DMS114 treated with DMSO at 0.1 percent for 48 hours (cell line): ENCODE measurements at regions not wholly inside any gene's neighbourhood (a gene's known extent, or its start where the extent isn't known, plus 50 kb on each side); places are given as distances from the start of the nearest gene placed in this dataset.
A peak's percentile ranks its signal among the peaks of the same experiment; 100 is the strongest.

Experiments used
- DNase-seq: peaks from one replicate; lab custom pipeline; 2025; ENCODE audit not compliant: unreplicated experiment; lab: John Stamatoyannopoulos, UW

- no peak for DNase-seq
Measured at GRCh38 chr3:34229876-34230275, 431.4 kb downstream of the PDCD6IP start.

DNA sequence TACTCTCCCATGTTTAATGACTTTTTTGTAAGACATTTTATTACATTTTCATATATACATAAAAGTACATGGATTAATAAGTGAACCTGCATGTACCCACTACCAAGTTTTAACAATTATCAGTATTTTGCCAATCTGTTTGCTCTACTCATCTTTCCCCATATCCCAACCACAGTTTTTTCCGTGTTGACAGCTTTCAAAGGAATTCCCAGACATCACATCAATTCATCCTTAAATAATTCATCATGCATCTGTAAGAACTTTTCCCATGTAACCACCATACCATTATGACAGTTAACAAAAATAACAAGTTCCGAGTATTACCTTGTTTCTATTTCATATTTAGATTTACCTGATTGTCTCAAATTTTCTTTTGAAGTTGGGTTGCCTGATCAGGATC is 436.7 kb downstream of the PDCD6IP start:
- no peak for DNase-seq

DNA sequence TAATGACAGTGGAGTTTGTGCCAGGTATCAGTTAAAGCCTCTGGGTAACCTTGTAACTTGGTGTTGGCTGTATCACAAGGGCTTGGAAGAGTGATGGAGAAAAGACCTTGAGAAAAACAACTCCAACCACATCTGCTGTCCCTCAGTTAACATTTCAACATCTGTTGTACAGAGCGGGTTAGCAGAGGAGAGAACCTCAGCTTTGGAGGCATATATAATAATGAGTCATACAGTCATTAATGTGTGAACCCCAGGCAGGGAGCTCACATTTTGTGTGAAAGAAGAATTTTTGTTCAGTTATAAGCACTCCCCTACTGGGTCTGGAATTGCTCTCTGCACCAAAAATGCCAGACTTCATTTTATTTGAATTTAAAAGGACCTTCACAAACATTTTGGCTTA is 439.5 kb downstream of the PDCD6IP start:
- no peak for DNase-seq

GRCh38 chr3:34238407-34238806 is 440.0 kb downstream of the PDCD6IP start:
- no peak for DNase-seq

DNA sequence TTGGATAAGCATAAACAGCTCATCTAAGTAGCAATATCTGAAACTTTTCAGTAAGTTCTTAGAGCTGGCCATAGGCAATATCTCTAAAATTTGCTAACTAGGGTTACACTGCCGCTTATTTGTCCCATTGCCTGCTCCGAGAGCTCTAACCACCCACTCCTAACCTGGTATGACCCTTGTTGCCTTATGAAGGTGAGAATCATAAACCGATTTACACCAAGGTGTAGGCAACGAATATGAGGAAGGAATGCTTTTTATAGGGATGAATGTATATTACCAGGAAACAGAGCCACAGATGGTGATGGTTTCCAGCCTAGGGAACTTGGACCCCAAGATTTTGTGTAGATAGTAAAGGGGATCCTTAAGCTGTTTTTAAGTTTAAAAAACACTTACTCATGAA is 440.9 kb downstream of the PDCD6IP start:
- DNase-seq: no peak

GRCh38 chr3:34239875-34240274 is 441.4 kb downstream of the PDCD6IP start:
- no peak for DNase-seq

DNA sequence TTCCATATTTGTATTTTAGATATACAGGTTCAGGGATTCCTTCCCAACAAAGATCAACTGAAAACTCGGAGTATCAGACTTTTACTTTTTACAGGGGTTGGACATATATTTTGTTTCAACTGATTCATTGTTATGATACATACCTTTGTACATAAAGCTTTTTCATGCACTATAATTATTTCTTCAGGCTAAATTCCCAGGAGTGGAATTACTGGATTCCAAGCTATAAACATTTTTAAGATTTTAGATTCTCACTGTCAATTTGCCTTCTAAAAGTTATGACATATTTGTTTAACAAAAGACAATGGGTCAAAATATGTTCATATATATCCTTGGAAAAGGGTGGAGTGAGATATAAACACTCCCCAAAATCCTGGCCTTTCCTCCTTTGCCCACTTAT is 449.0 kb downstream of the PDCD6IP start:
- DNase-seq: no peak

- DNase-seq: no peak
Measured at GRCh38 chr3:34248352-34248751, 449.9 kb downstream of the PDCD6IP start.

GRCh38 chr3:34254285-34254684 is 455.9 kb downstream of the PDCD6IP start:
- no peak for DNase-seq

DNA sequence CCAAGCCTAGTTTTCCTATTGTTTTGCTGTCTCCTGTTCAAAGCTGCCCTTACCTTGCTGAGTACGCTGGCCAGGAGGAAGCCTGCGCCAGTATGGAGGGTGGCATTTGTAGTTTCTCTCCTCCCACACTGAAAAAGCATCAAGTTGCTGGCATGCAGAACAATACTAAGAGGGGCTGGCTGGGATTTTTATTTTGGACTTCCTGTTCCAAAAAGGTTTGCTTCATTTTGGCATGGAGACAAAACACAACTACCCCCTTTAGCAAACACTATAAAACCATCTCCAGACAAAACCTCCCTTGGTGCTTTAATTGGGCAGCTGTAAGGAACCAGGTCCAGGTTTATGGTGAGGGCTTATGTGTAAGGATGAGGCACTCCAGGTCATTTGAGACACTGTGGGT is 457.6 kb downstream of the PDCD6IP start:
- no peak for DNase-seq

- no peak for DNase-seq
Measured at GRCh38 chr3:34256791-34257190, 458.4 kb downstream of the PDCD6IP start.

DNA sequence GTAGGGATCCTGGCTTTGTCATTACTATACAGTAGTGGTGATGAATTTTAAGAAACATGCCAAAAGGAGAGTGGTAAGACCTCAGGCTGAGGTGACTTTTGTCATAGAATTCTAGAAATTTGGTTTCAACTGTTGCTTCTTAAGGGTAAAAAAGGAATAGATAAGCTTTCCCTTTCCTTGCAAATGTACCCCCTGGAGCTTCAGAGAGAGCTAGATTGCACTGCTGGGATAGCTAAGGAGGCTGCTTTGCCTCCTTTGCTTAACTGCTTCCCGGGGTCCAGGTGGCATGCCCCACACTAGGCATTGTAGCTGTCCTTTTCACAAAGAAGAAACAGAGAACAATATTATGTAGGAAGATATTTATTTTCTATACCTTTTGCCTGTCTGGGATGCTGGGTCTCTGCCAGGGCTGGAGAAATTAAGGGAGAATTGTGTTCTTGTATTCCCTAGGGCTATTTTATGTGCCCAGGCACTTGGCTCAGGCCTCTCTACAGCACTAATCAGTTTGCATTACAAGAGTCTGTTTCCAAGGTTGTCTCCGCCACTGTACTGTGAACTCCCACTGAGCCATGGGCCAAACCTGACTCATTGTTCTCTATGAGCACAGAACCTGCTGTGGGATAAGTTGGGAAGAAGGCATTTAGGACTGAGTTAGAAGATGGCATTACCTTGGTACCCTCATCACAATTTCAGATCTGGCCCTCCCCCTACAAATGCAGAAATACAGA is 460.0 kb downstream of the PDCD6IP start:
- DNase-seq: no peak

DNA sequence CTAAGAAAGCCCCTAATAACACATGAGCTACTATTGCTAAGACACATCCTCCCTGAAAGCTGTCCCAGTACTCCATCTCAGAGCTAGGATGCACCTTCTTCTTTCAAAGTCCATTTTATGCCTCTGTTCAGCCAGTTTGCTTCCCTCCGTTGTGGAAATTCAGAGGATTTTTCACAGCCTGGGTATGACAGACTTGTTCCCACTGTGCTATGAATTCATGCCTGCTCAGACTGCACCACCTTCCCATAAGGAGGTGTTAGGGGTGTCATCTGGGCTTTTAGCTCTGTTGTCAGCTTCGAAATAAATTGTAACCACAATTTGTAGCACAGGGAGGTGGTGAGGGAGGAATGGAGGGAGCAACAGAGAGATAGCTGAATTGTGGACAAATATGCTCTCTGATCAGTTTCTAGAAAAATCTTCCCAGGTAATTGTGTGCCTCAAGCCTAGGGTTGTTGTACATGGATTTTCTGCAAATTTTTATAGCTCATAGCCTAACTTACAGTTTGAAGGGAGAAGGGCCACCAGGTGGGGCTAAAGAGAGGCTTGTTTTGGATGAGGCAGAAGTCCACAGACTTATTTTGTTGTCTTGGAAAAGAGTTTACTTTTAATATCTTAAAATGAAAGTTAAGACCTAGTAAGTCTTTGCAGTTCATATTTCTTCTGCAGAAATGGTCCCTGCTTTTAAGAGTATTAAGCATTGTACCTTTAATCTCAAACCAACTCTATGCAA is 462.0 kb downstream of the PDCD6IP start:
- peak; percentile 2 for DNase-seq

DNA sequence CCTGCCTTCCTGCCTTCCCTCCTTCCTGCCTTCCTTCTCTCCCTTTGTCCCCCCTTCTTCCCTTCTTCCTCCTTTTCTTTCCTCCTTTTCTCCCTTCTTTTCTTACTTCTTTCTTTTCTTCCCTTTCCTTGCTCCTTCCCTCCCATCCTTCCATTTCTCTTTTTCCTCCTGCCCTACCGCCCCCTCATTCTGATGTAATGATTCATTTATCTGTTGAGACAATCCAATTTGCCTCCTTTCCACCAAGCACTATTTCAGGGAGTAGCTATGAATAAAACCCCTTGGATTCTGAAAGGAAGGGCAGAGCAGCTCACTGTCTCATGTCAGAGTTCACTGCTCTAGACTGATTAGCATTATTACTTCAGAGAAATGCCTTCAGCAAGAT is 462.6 kb downstream of the PDCD6IP start:
- no peak for DNase-seq

DNA sequence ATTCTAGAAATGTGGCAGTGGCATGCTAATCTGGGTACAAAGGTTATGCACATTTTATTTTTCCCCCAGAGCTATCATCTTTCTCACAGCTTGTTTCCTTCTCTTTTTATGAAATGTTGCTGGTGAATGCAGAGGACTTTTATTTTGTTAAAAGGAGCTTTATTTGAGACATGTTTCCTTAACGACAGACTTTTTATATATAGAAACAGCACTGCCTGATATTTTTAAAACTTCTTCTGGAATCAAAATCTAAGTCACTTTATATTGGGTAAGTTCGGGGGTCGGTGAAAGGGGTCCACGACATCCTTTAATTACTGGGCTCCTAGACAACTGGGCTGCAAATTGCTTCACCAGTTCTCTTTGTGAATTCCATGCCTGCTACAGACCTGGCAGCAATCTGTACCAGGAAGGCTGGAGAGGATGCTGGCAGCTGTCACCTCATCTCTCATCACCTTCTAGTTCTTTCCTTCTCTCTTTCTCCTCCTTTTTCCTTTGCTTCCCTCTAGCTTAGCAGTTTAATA is 464.7 kb downstream of the PDCD6IP start:
- DNase-seq: no peak

DNA sequence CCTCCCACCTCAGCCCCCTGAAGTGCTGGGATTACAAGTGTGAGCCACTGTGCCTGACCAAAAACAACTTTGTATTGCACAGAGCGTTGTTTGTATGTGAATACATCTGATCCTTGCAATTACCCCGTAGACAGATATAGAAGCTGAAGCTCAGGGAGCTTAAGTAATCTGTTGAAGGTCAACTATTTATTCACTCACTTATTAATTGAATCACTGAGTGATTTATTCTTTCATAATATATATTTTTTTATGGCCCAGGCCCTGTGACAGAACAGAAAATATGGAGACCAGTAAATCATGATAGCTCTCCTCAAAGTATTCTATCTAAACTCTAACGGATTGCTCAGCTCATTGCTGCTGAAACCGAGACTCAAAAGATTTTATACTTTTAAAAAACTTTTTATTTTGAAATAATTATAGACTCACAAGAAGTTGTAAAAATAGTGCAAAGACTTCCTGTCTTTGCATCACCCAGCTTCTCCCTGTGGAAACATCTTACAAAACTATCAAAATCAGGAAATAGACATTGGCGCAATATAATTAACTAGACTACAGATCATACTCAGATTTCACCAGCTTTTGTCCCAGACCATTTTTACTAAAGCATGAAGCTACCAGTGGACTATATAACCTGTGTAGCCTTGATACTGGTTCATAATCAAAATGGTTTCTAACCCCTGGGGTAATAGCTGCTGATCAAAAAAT is 466.1 kb downstream of the PDCD6IP start:
- DNase-seq: no peak

- DNase-seq: no peak
Measured at GRCh38 chr3:34267088-34267487, 468.7 kb downstream of the PDCD6IP start.

- no peak for DNase-seq
Measured at GRCh38 chr3:34268032-34268709, 469.7 kb downstream of the PDCD6IP start.

DNA sequence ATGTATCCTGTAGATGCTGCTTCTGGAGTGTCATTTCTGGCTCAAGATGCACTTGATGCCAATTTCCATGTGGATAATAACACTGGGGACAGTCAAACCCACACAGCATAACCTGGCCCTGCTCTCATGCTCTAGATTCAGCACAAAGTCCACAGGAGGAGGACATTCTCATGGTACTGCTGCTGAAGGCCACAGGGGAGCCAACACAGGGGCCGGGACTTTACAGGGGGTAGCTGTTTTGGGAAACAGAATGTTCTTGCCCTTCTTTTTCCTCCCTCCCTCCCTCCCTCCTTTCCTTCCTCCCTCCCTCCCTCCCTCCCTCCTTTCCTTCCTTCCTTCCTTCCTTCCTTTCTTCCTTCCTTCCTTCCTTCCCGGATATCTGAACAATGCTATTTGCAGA is 477.4 kb downstream of the PDCD6IP start:
- DNase-seq: no peak

DNA sequence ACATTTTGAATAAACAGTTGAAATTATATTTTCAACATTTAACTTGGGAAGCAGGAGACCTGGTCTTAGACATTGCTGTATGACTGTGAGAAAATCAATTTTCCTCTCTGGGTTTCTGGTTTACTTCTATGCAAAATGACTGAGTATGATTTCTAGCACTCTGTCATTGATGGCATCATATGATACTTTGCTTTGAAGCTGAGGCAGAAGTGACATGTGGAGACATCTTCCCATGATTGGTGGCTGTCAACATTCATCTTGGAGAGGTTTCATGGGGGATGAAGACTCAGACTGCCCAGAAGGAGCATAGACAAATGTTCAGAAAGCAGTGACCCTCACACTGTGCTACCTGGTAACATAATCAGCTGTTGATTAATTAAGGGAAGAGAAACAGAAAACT is 477.9 kb downstream of the PDCD6IP start:
- DNase-seq: no peak

DNA sequence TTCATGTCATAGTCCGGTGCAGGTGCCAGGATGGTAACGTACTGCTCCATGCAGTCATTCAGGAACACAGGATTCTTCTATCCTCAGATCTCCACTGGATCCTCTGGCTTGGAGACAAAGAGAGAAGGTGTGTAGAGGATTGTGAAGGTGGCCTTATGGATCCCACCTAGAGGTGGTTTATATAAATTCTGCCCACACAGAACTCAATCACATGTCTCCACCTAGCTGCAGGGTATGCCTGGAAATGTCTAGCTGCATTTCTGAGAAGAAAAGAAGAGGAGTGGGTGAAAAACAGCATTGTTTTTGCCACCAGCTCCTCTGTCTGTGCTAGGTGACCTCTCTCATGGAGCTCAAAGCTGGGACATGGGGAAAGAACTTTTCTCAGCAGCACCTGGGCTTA is 478.7 kb downstream of the PDCD6IP start:
- DNase-seq: no peak
